Kasumi-1 (cell line): ENCODE measurements at regions not wholly inside any gene's neighbourhood (a gene's known extent, or its start where the extent isn't known, plus 50 kb on each side); places are given as distances from the start of the nearest gene placed in this dataset.
A peak's percentile ranks its signal among the peaks of the same experiment; 100 is the strongest.

ENCODE experiments used
- DNase-seq, 2 experiments: peaks; one replicate each; lab custom pipeline; 2025; lab: John Stamatoyannopoulos, UW

DNA sequence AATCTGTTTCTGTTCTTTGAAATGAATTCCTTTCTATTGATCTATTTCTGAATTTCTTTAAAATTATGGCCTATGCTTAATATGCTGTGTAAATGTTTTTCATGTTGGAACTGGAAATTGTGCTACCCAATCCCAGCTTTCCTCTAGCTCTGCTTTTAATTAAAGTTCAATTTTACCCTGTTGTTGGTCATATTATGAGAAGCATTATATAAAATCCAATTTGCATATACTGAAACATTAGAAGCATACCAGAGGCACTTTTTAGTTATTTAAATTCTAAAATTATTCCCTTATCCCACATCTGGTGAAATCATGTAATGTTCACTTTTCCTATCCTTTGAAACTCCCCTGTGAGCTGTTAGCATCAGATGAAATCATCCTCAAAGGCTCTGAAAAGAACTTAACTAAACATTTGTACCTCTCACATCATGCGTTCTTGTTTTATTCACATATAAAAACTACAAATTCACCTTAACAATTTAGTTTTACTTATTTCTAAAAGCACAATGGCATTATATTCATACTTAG is 160.6 kb upstream of the COL21A1 start:
- DNase-seq, result no peak

DNA sequence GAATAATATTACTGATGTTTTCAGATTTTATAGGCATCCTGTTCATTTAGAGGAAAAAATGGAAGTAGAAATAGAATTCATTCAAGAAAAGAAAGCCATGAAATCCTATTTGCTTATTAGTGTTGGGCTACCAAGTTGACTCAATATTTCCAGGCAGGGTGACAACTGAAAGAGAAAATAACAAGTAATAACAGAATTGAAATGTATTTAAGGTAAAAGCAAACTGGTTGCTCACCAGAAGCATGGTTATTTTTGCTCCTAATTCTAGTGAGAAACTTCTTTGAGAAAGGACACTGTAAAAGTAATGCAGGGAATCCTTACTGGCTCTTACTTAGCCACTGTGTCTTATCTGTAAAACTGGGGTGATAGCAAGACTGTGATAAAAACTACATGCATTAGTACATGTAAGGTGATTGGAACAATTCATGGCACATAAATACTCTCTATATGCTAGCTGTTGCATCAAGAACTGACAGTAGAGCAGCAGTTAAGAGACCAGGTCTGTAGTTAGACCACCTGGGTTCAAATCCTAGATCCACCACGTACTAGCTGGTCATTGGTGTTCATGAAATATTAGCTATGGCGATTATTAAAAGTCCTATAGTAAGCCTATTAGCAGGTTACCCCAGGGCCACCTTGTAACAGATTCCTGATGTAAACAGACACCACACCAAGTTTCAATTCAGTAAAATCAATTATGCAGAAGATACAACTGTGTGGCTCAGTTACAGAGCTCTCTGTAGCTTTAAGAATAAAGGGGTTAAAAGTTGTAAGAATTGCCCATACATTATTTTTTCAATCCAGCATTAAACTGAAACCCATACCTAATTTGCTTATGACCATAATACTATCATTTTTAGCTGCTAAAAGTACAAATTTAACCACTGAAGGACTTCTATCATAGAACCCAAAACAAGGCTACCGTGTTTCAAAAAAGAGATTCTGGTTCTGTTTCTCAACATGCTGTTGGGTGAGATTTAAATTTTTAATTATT is 159.2 kb upstream of the COL21A1 start:
- no peak for DNase-seq

DNA sequence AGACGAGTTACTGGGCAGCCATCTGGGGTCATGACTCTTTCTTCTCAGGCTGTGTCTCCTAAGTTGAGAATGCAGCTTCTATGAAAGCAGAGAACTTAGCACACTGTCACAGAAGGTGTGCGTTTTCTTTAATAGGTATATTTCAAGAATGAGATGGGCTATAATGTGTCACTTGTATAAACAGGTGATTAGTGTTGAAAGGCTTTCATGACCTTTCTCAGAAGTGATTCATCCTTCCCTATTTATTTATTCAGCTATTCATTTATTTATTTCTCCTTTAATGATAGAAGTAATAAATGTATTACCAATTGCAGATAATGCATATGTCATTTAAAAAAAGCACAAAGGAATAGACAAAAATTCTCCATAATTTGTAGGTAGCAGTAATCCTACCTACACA is 157.2 kb upstream of the COL21A1 start:
- DNase-seq, result no peak

GRCh38 chr6:56403745-56404144 is 156.4 kb upstream of the COL21A1 start:
- no peak for DNase-seq

DNA sequence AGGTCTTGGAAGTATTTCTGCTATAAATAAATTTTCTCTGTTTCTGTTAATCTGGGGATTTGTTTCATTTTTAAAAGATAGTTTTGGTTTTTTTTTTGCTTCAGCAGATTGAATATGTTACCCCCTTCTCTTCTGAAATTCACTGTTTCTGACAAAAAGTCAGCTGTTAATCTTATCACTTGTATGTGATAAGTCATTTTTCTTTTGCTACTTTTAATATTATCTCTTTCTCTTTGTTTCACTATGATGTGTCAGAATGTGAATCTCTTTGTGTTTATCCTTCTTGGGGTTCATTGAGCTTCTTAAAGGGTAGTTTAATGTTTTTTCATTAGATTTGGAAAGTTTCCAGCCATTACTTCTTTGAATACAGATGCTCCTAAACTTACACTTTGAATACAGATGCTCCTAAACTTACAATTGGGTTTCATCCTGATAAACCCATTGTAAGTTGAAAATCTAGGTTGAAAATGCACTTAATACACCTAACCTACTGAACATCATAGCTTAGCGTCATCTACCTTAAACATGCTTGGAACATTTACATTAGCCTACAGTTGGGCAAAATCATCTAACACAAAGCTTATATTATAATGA is 154.2 kb upstream of the COL21A1 start:
- no peak for DNase-seq

DNA sequence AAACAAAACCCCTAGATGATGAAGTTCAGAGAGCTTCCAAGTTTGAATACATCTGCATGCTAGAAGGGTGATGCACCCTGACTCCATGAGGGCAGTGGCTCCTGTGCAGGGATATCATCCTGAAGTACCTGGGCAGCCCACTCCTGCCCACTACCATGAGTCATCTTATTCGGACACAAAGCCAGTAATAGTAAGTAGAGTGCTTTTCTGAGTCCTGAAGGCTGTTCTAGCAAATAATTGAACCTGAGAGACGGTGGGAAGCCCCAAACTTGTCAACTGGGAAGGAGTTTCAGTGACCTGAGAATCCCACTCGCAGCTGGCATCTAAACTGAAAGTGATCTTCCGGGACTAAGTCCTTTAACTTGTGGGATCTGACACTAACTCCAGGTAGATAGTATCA is 152.9 kb upstream of the COL21A1 start:
- DNase-seq, result no peak

DNA sequence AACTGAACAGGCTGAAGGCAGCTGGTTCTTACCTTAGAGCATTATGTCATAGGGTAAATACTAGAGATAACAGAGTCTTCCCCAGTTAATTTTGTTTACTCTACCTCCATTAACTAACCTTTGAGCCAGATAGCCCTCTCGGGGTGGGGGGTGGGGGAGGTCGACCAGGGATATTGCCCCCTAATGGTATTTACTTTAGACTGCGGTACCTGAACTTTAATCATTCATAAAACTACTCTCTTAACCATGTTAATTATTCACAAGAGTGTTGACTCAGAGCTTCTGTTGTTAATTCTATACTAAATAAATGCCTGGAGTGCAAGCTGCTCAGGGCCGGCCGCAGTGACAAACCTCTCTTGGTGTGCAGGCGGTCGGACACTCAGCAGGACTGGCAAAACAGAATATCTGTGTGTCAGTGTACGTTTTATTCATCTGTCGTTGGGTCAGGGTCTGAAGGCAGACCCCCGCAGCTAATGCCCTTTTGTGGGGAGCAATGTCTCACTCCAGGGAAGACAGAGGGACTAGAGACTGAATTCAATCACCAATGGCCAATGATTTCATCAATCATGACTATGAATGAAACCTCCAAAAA is 152.4 kb upstream of the COL21A1 start:
- DNase-seq, result no peak

- DNase-seq, result no peak
Measured at GRCh38 chr6:56399250-56399671, 151.9 kb upstream of the COL21A1 start.

- no peak for DNase-seq
Measured at GRCh38 chr6:56396435-56396834, 149.1 kb upstream of the COL21A1 start.

GRCh38 chr6:56393615-56394612 is 146.5 kb upstream of the COL21A1 start:
- DNase-seq, result no peak

- DNase-seq, result no peak
Measured at GRCh38 chr6:56388415-56388755, 141.0 kb upstream of the COL21A1 start.

DNA sequence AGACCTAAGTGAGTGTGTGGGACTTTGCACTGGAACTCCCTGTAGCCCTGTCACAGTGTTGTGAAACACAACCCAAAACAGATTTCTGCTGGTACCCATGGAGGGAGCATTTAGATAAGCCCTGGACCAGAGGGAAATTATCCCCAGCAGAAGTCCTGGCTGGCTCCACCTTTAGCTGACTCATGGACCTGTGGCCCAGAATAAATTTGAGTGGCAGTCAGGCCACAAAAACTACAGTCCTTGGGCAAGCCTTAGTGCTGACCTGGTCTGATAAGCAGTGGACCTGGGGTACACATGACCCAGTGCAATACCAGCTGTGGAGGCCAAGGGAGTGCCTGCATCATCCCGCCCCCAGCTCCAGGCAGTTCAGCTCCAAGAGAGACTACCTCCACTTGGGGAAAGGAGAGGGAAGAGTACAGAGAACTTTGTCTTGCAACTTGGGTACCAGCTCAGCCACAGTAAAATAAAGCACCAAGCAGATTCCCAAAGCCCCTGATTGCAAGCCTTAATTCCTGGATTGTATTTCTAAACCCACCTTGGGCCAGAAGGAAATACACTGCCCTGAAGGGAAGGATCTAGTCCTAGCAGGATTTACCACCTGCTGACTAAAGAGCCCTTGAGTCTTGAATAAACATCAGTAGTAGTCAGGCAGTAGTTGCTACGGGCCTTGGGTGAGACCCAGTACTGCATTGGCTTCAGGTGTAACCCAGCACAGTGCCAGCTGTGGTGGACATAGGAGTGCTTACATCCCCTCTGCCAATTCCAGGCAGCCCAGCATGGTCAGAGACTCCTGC is 140.4 kb upstream of the COL21A1 start:
- DNase-seq, result no peak

- DNase-seq, result no peak
Measured at GRCh38 chr6:56386717-56387116, 139.3 kb upstream of the COL21A1 start.

DNA sequence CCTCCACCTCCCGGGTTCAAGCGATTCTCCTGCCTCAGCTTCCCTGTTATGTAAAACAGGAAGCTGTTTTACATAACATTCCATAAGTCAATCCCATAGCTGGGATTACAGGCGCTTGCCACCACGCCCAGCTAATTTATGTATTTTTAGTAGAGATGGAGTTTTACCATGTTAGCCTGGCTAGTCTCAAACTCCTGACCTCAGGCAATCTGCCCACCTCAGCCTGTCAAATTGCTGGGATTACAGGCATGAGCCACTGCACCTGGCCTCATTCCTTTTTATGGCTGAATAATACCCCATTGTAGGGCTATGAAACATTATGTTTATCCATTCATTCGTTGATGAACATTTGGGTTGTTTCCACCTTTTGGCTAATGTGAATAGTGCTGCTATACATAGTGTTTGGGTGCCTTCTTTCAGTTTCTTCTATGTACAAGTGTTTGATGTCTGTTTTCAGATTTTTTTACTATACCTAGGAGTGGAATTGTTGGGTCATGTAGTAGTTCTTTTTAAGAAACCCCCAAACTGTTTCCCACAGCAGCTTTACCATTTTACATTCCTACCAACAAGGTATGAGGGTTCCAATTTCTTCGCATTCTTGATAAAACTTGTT is 138.7 kb upstream of the COL21A1 start:
- no peak for DNase-seq

DNA sequence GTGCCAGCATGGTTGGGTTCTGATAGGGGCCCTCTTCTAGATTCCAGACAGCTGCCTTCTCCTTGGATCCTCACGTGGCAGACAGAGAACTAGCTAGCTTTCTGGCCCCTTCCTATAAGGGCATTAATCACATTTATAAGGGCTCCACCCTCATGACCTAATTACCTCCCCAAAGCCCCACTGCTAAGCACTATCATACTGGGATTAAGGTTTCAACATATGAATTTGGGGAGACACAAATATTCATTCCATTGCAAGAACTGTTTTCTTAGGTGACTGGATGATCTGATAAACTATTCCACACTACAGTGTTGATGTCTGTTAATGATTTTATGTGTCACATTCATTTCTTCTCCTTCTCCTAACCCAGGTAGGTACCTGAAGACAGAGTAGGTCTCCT is 135.8 kb upstream of the COL21A1 start:
- DNase-seq, result no peak

GRCh38 chr6:56382416-56382940 is 135.1 kb upstream of the COL21A1 start:
- DNase-seq, result peak; percentile 10 to 17

DNA sequence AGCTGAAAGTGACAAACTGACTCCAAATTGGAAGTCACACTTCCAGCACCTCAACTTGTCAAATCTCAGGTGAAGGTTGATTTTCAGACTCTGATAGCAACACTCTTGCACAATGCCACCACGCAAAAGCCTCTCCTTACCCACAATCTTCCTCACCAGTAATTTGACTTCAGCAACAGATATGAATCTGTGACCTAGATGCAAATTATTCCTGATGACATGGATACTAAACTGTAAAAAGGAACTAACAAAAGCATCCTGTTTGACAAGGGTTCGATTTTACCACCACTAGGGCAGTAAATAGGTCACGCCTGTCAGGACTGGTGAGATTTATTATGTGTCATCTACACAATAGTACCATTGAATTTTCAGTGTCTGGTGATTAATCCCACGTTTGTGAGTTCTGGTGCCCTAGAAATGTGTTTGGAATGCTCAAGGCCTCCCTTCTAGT is 134.4 kb upstream of the COL21A1 start:
- no peak for DNase-seq

DNA sequence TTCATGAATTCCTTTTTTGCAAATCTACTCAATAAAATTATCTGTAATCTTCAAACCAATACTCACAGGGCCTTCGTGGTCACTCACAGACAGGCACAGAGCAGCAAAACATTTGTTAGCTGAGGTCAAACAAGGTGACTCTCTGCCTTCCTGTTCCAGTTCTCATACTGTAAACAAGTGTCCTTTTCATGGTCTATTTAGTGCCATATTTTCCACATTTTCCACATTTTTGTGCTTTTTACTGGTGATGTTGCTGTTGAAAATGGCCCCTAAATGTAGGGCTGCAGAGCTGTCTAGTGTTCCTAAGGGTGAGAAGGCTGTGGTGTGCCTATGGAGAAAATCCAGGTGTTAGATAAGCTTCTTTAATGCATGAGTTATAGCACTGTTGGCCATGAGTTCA is 133.1 kb upstream of the COL21A1 start:
- DNase-seq, result no peak

GRCh38 chr6:56378966-56379585 is 131.7 kb upstream of the COL21A1 start:
- DNase-seq, result no peak

DNA sequence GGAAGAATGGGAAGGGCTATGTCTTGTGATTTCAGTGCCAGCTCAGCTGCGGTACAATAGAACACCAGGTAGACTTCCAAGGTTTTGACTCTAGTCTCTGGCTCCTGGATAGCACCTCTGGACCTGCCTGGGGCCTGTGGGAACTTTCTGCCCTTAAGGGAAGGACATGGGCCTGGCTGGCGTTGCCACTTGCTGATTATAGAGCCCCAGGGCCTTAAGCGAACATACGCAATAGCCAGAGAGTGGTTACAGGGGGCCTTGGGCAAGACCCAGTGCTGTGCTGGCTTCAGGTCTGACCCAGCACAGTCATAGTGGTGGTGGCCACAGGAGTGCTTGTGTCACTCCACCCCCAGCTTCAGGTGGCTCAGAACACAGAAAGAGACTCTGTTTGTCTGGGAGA is 131.1 kb upstream of the COL21A1 start:
- no peak for DNase-seq
